ENCODE measurements at regions not wholly inside any gene's neighbourhood (a gene's known extent, or its start where the extent isn't known, plus 50 kb on each side); places are given as distances from the start of the nearest gene placed in this dataset.

- no peaks in the 10 kb centered on the region for H3K79me2 ChIP-seq (ENCODE audit: control insufficient read depth, insufficient read depth, low read length)
Measured at GRCh38 chr5:142445266-142445665, 120.4 kb upstream of the SPRY4 start.

GRCh38 chr5:142441616-142442015 is 116.8 kb upstream of the SPRY4 start:
- Histone ChIP-seq H3K4me3 (no peak overlapping the region), H3K4me2 (ENCODE audit: control insufficient read depth, insufficient read depth) (no peak overlapping the region), H3K4me1 (ENCODE audit: control insufficient read depth, insufficient read depth, low read length) (no peaks in the 10 kb centered on the region), H4K20me1 (ENCODE audit: control insufficient read depth, insufficient read depth) (no peaks in the 10 kb centered on the region), H3K9me3 (replicated peaks; ENCODE audit: control insufficient read depth, insufficient read depth, low read length) (no peaks in the 10 kb centered on the region), H3K79me2 (ENCODE audit: control insufficient read depth, insufficient read depth, low read length) (no peaks in the 10 kb centered on the region), H3K27me3 (replicated peaks in 1 of 2; ENCODE audit: control insufficient read depth in 2 of 2, insufficient read depth in 2 of 2, low read length in 1 of 2) (no peaks in the 10 kb centered on the region; a peak in 1 of 4 replicates), H2AFZ (ENCODE audit: control insufficient read depth, low read depth, low read length) (no peak overlapping the region), H3K27ac (ENCODE audit: control insufficient read depth, insufficient read depth) (no peak overlapping the region), H3K9ac (ENCODE audit: control insufficient read depth, insufficient read depth, low read length) (no peak overlapping the region), H3K36me3 (ENCODE audit: control insufficient read depth in 2 of 2, insufficient read depth in 2 of 2, low read length in 1 of 2) (no peaks in the 10 kb centered on the region)
- BruUV-seq (replicated peaks), result no TSS peak
- in situ Hi-C loops (cut with MboI), result no loop called here
- CTCF ChIA-PET, result no interaction called here
- FAIRE-seq, result no peak
- RAD21 ChIA-PET (ENCODE audit: unreplicated experiment), result no interaction called here
- POLR2A ChIA-PET, result no interaction called here
- no peak for ATAC-seq
- DNase-seq (ENCODE audit: low read depth, low spot score), result no peak
- intact Hi-C loops (cut with micrococcal nuclease; ENCODE audit: unreplicated experiment), result no loop called here
- TF ChIP-seq, protein P1, sequence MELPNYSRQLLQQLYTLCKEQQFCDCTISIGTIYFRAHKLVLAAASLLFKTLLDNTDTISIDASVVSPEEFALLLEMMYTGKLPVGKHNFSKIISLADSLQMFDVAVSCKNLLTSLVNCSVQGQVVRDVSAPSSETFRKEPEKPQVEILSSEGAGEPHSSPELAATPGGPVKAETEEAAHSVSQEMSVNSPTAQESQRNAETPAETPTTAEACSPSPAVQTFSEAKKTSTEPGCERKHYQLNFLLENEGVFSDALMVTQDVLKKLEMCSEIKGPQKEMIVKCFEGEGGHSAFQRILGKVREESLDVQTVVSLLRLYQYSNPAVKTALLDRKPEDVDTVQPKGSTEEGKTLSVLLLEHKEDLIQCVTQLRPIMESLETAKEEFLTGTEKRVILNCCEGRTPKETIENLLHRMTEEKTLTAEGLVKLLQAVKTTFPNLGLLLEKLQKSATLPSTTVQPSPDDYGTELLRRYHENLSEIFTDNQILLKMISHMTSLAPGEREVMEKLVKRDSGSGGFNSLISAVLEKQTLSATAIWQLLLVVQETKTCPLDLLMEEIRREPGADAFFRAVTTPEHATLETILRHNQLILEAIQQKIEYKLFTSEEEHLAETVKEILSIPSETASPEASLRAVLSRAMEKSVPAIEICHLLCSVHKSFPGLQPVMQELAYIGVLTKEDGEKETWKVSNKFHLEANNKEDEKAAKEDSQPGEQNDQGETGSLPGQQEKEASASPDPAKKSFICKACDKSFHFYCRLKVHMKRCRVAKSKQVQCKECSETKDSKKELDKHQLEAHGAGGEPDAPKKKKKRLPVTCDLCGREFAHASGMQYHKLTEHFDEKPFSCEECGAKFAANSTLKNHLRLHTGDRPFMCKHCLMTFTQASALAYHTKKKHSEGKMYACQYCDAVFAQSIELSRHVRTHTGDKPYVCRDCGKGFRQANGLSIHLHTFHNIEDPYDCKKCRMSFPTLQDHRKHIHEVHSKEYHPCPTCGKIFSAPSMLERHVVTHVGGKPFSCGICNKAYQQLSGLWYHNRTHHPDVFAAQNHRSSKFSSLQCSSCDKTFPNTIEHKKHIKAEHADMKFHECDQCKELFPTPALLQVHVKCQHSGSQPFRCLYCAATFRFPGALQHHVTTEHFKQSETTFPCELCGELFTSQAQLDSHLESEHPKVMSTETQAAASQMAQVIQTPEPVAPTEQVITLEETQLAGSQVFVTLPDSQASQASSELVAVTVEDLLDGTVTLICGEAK (IDR thresholded peaks at IDR 0.05; ENCODE audit: borderline replicate concordance), result no peak
- TF ChIP-seq, protein P2, sequence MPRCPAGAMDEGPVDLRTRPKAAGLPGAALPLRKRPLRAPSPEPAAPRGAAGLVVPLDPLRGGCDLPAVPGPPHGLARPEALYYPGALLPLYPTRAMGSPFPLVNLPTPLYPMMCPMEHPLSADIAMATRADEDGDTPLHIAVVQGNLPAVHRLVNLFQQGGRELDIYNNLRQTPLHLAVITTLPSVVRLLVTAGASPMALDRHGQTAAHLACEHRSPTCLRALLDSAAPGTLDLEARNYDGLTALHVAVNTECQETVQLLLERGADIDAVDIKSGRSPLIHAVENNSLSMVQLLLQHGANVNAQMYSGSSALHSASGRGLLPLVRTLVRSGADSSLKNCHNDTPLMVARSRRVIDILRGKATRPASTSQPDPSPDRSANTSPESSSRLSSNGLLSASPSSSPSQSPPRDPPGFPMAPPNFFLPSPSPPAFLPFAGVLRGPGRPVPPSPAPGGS (IDR thresholded peaks at IDR 0.05; ENCODE audit: borderline replicate concordance, insufficient read depth, low read depth, low read length, poor library complexity, severe bottlenecking), result no peak
- TF ChIP-seq KAT2A (conservative IDR thresholded peaks at IDR 0.05; ENCODE audit: control insufficient read depth, low read depth, low read length), result no peak
- TF ChIP-seq, protein P3, sequence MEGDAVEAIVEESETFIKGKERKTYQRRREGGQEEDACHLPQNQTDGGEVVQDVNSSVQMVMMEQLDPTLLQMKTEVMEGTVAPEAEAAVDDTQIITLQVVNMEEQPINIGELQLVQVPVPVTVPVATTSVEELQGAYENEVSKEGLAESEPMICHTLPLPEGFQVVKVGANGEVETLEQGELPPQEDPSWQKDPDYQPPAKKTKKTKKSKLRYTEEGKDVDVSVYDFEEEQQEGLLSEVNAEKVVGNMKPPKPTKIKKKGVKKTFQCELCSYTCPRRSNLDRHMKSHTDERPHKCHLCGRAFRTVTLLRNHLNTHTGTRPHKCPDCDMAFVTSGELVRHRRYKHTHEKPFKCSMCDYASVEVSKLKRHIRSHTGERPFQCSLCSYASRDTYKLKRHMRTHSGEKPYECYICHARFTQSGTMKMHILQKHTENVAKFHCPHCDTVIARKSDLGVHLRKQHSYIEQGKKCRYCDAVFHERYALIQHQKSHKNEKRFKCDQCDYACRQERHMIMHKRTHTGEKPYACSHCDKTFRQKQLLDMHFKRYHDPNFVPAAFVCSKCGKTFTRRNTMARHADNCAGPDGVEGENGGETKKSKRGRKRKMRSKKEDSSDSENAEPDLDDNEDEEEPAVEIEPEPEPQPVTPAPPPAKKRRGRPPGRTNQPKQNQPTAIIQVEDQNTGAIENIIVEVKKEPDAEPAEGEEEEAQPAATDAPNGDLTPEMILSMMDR (IDR thresholded peaks at IDR 0.05 in 2 of 3, conservative IDR thresholded peaks at IDR 0.05 in 1 of 3; ENCODE audit: control insufficient read depth in 2 of 3, extremely low read depth in 1 of 3, insufficient read depth in 1 of 3, low read depth in 3 of 3, low read length in 3 of 3), result peak in 1 of 3 experiments; percentile 9; a peak in 1 of 6 replicates
- SMC1A ChIA-PET (ENCODE audit: uncharacterized antibody, unreplicated experiment), result interaction anchor here (1.3 kb wide), 1 partner anchor 11 kb away, joined by 3 read pairs; no protein-coding TSS in a partner anchor
- WGBS (ENCODE audit: insufficient coverage, insufficient replicate concordance, low lambda C conversion rate, missing lambda C conversion rate), result 52% methylated on average over 12 of the region's 12 CpGs

More at GRCh38 chr5:142445266-142445665, 120.4 kb upstream of the SPRY4 start:
- Histone ChIP-seq H3K4me2 (ENCODE audit: control insufficient read depth, insufficient read depth) (no peak overlapping the region), H4K20me1 (ENCODE audit: control insufficient read depth, insufficient read depth) (no peaks in the 10 kb centered on the region), H3K36me3 (ENCODE audit: control insufficient read depth in 2 of 2, insufficient read depth in 2 of 2, low read length in 1 of 2) (no peaks in the 10 kb centered on the region), H3K27ac (ENCODE audit: control insufficient read depth, insufficient read depth) (no peak overlapping the region), H2AFZ (ENCODE audit: control insufficient read depth, low read depth, low read length) (no peak overlapping the region), H3K9ac (ENCODE audit: control insufficient read depth, insufficient read depth, low read length) (no peak overlapping the region), H3K4me1 (ENCODE audit: control insufficient read depth, insufficient read depth, low read length) (no peaks in the 10 kb centered on the region), H3K4me3 (no peak overlapping the region), H3K9me3 (replicated peaks; ENCODE audit: control insufficient read depth, insufficient read depth, low read length) (no peaks in the 10 kb centered on the region), H3K27me3 (replicated peaks in 1 of 2; ENCODE audit: control insufficient read depth in 2 of 2, insufficient read depth in 2 of 2, low read length in 1 of 2) (no peaks in the 10 kb centered on the region; a peak in 1 of 4 replicates)
- BruUV-seq (replicated peaks), result no TSS peak
- intact Hi-C loops (cut with micrococcal nuclease; ENCODE audit: unreplicated experiment), result no loop called here
- ChIA-PET POLR2A (no interaction called here), SMC1A (ENCODE audit: uncharacterized antibody, unreplicated experiment) (no interaction called here), CTCF (interaction anchor here (2.0 kb wide), 1 partner anchor 25 kb away, joined by 4 read pairs; no protein-coding TSS in a partner anchor), RAD21 (ENCODE audit: unreplicated experiment) (no interaction called here)
- 88% methylated on average over 5 of the region's 5 CpGs for WGBS (ENCODE audit: insufficient coverage, insufficient replicate concordance, low lambda C conversion rate, missing lambda C conversion rate)
- no peak for FAIRE-seq
- no peak for DNase-seq (ENCODE audit: low read depth, low spot score)
- no peak for ATAC-seq
- no peak for TF ChIP-seq TCF12 (IDR thresholded peaks at IDR 0.05; ENCODE audit: low read depth, low read length)
- TF ChIP-seq, protein P4, sequence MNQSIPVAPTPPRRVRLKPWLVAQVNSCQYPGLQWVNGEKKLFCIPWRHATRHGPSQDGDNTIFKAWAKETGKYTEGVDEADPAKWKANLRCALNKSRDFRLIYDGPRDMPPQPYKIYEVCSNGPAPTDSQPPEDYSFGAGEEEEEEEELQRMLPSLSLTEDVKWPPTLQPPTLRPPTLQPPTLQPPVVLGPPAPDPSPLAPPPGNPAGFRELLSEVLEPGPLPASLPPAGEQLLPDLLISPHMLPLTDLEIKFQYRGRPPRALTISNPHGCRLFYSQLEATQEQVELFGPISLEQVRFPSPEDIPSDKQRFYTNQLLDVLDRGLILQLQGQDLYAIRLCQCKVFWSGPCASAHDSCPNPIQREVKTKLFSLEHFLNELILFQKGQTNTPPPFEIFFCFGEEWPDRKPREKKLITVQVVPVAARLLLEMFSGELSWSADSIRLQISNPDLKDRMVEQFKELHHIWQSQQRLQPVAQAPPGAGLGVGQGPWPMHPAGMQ (IDR thresholded peaks at IDR 0.05; ENCODE audit: borderline replicate concordance), result no peak
- in situ Hi-C loops (cut with MboI), result no loop called here

Measured in GM12878 (cell line).